ENCODE measurements at regions not wholly inside any gene's neighbourhood (a gene's known extent, or its start where the extent isn't known, plus 50 kb on each side); places are given as distances from the start of the nearest gene placed in this dataset.
A peak's percentile ranks its signal among the peaks of the same experiment; 100 is the strongest.

GRCh38 chr7:17460665-17461064 is 162.2 kb downstream of the AHR start:
- no peak overlapping the region for H3K4me3 Mint-ChIP-seq
- no peaks in the 10 kb centered on the region for H3K27me3 Mint-ChIP-seq (ENCODE audit: insufficient read depth)
- TF ChIP-seq CTCF (conservative IDR thresholded peaks at IDR 0.05), result no peak
- no peak overlapping the region for H3K27ac Mint-ChIP-seq
- Histone ChIP-seq H3K36me3 (ENCODE audit: control insufficient read depth, insufficient read depth, low read length) (no peaks in the 10 kb centered on the region), H3K4me3 (ENCODE audit: low read length) (no peak overlapping the region), H3K9me3 (ENCODE audit: control insufficient read depth, low read length) (peaks cover 16% of the 10 kb centered on the region), H3K27ac (ENCODE audit: low read depth, low read length) (no peak overlapping the region), H3K9ac (ENCODE audit: extremely low read depth, low read length, poor library complexity, severe bottlenecking) (no peak overlapping the region), H3K4me1 (ENCODE audit: control insufficient read depth, insufficient read depth, low read length) (no peaks in the 10 kb centered on the region), H3K27me3 (ENCODE audit: control insufficient read depth, insufficient read depth, low read length, poor library complexity, severe bottlenecking) (no peaks in the 10 kb centered on the region)
- 88% methylated on average over 4 of the region's 4 CpGs; no CpG with 5 or more reads in 1 of the 2 experiments for WGBS, 2 experiments (ENCODE audit: insufficient coverage in 1 of 2, insufficient read length in 1 of 2)
- H3K9me3 Mint-ChIP-seq, result peaks cover 42% of the 10 kb centered on the region
- no peaks in the 10 kb centered on the region for H3K4me1 Mint-ChIP-seq
- no peak for DNase-seq
- H3K36me3 Mint-ChIP-seq (ENCODE audit: low read depth), result peaks cover 4% of the 10 kb centered on the region

GRCh38 chr7:17462131-17462631 is 163.7 kb downstream of the AHR start:
- Histone ChIP-seq H3K9ac (ENCODE audit: extremely low read depth, low read length, poor library complexity, severe bottlenecking) (no peak overlapping the region), H3K4me1 (ENCODE audit: control insufficient read depth, insufficient read depth, low read length) (no peaks in the 10 kb centered on the region), H3K36me3 (ENCODE audit: control insufficient read depth, insufficient read depth, low read length) (no peaks in the 10 kb centered on the region), H3K4me3 (ENCODE audit: low read length) (no peak overlapping the region), H3K27me3 (ENCODE audit: control insufficient read depth, insufficient read depth, low read length, poor library complexity, severe bottlenecking) (no peaks in the 10 kb centered on the region), H3K9me3 (ENCODE audit: control insufficient read depth, low read length) (peaks cover 16% of the 10 kb centered on the region), H3K27ac (ENCODE audit: low read depth, low read length) (peak overlapping the region; percentile 83)
- peaks cover 41% of the 10 kb centered on the region for H3K9me3 Mint-ChIP-seq
- no peak overlapping the region for H3K4me3 Mint-ChIP-seq
- no peak for DNase-seq
- 36 to 79% methylated on average over 2 to 3 of the region's 3 CpGs for WGBS, 2 experiments (ENCODE audit: insufficient coverage in 1 of 2, insufficient read length in 1 of 2)
- peaks cover 5% of the 10 kb centered on the region for H3K4me1 Mint-ChIP-seq
- H3K27ac Mint-ChIP-seq, result no peak overlapping the region
- peaks cover 4% of the 10 kb centered on the region for H3K36me3 Mint-ChIP-seq (ENCODE audit: low read depth)
- H3K27me3 Mint-ChIP-seq (ENCODE audit: insufficient read depth), result no peaks in the 10 kb centered on the region
- no peak for TF ChIP-seq CTCF (conservative IDR thresholded peaks at IDR 0.05)

GRCh38 chr7:17463511-17464085 is 165.1 kb downstream of the AHR start:
- DNase-seq, result no peak
- H3K27me3 Mint-ChIP-seq (ENCODE audit: insufficient read depth), result no peaks in the 10 kb centered on the region
- Histone ChIP-seq H3K9me3 (ENCODE audit: control insufficient read depth, low read length) (peaks cover 11% of the 10 kb centered on the region), H3K9ac (ENCODE audit: extremely low read depth, low read length, poor library complexity, severe bottlenecking) (no peak overlapping the region), H3K36me3 (ENCODE audit: control insufficient read depth, insufficient read depth, low read length) (no peaks in the 10 kb centered on the region), H3K27ac (ENCODE audit: low read depth, low read length) (no peak overlapping the region), H3K27me3 (ENCODE audit: control insufficient read depth, insufficient read depth, low read length, poor library complexity, severe bottlenecking) (no peaks in the 10 kb centered on the region), H3K4me1 (ENCODE audit: control insufficient read depth, insufficient read depth, low read length) (no peaks in the 10 kb centered on the region), H3K4me3 (ENCODE audit: low read length) (no peak overlapping the region)
- H3K36me3 Mint-ChIP-seq (ENCODE audit: low read depth), result no peaks in the 10 kb centered on the region
- H3K4me1 Mint-ChIP-seq, result peaks cover 5% of the 10 kb centered on the region
- H3K9me3 Mint-ChIP-seq, result peaks cover 27% of the 10 kb centered on the region
- H3K4me3 Mint-ChIP-seq, result no peak overlapping the region
- TF ChIP-seq CTCF (conservative IDR thresholded peaks at IDR 0.05), result no peak
- WGBS, 2 experiments (ENCODE audit: insufficient coverage in 1 of 2, insufficient read length in 1 of 2), result 96 to 100% methylated on average over 2 to 5 of the region's 5 CpGs
- H3K27ac Mint-ChIP-seq, result no peak overlapping the region

All from endodermal cell (in vitro differentiated cells).